OCI-LY3 (cell line): ENCODE measurements at regions not wholly inside any gene's neighbourhood (a gene's known extent, or its start where the extent isn't known, plus 50 kb on each side); places are given as distances from the start of the nearest gene placed in this dataset.
A peak's percentile ranks its signal among the peaks of the same experiment; 100 is the strongest.

Experiments used
- H2AFZ ChIP-seq: fragments of 200-600, 300-600 bp; shearing (Covaris generic); 2 replicates; pipeline ENCODE4 v1.6.0; 2014; ENCODE audit warnings: antibody characterized with exemption, low read depth, low read length
- H3K27ac ChIP-seq: fragments of 200-600, 300-600 bp; sonication (generic); 2 replicates; pipeline ENCODE4 v1.5.1; 2014; ENCODE audit warnings: mild to moderate bottlenecking, low read length, moderate library complexity, mixed read lengths
- H3K27me3 ChIP-seq: fragments of 200-600, 300-600 bp; sonication (generic); 2 replicates; pipeline ENCODE4 v1.6.1; 2014; ENCODE audit warnings: low read depth, low read length, mixed read lengths
- H3K36me3 ChIP-seq: fragments of 200-600, 300-600 bp; sonication (generic); replicated peaks from 2 replicates; pipeline ENCODE3; 2014; ENCODE audit warnings: low read depth, low read length, mixed read lengths
- H3K4me1 ChIP-seq: fragments of 300-600, 200-600 bp; sonication (generic); 2 replicates; pipeline ENCODE4 v1.6.1; 2014; ENCODE audit warnings: low read length, mixed read lengths
- H3K4me2 ChIP-seq: fragments of 200-600, 300-600 bp; sonication (generic); 2 replicates; pipeline ENCODE4 v1.6.1; 2014; ENCODE audit warnings: low read length, mixed read lengths
- H3K4me3 ChIP-seq: fragments of 300-600, 200-600 bp; sonication (generic); 2 replicates; pipeline ENCODE4 v1.5.1; 2014; ENCODE audit warnings: antibody characterized with exemption, mild to moderate bottlenecking, low read length, moderate library complexity
- H3K79me2 ChIP-seq: fragments of 300-600, 200-600 bp; shearing (Covaris generic); 2 replicates; pipeline ENCODE4 v1.6.1; 2014; ENCODE audit warnings: mild to moderate bottlenecking, low read length, mixed read lengths
- H3K9ac ChIP-seq: fragments of 300-600, 200-600 bp; shearing (Covaris generic); 2 replicates; pipeline ENCODE4 v1.6.0; 2014; ENCODE audit warnings: mild to moderate bottlenecking, low read length, moderate library complexity
- H3K9me3 ChIP-seq: fragments of 200-600, 300-600 bp; shearing (Covaris generic); 2 replicates; pipeline ENCODE4 v1.6.1; 2014; ENCODE audit warnings: low read length, mixed read lengths; ENCODE audit not compliant: insufficient read depth
- H4K20me1 ChIP-seq: fragments of 200-600, 300-600 bp; sonication (generic); 2 replicates; pipeline ENCODE4 v1.6.1; 2016; ENCODE audit warnings: low read length, mixed read lengths; ENCODE audit not compliant: insufficient read depth
- EZH2phosphoT487 ChIP-seq: fragments of 200-600 bp; shearing (Covaris generic); IDR thresholded peaks from 2 replicates; pipeline ENCODE4 v1.6.1; 2018; ENCODE audit warnings: antibody characterized with exemption, mixed run types, low read depth
- TF ChIP-seq, protein P1 (sequence below): fragments of 200-600, 300-600 bp; sonication (generic); IDR thresholded peaks from 2 replicates; pipeline ENCODE4 v1.5.1; 2014; ENCODE audit warnings: antibody characterized with exemption, low read length, low read depth

DNA sequence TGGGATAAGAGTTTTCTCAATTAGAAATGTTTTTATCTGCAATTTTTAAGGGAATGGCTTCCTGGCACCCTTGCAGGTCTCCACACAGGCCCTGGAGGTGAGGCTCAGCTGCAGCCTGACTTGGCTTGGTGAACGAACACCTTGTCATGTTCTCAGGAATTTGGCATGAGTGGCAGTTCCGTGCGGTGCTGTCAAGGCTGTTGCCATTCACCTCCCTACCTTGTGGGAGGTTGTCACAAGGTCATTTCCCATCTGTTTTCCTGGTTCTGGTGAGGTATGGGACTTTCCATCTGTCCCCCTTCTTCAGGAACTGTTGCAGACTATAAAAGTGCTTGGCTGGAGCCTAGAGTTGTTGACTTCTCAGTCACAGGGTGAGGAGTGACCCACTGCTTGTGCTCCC lies 82.9 kb downstream of the ELOVL4 start:
- Histone ChIP-seq H3K4me2 (no peak overlapping the region), H3K36me3 (no peaks in the 10 kb centered on the region), H3K9ac (no peak overlapping the region), H3K4me3 (no peak overlapping the region), H2AFZ (no peak overlapping the region), H4K20me1 (no peaks in the 10 kb centered on the region), H3K27ac (no peak overlapping the region), H3K27me3 (no peaks in the 10 kb centered on the region), H3K79me2 (no peaks in the 10 kb centered on the region), H3K9me3 (no peaks in the 10 kb centered on the region), H3K4me1 (peaks cover 15% of the 10 kb centered on the region)
- no peak for TF ChIP-seq EZH2phosphoT487
- TF ChIP-seq, protein P1, sequence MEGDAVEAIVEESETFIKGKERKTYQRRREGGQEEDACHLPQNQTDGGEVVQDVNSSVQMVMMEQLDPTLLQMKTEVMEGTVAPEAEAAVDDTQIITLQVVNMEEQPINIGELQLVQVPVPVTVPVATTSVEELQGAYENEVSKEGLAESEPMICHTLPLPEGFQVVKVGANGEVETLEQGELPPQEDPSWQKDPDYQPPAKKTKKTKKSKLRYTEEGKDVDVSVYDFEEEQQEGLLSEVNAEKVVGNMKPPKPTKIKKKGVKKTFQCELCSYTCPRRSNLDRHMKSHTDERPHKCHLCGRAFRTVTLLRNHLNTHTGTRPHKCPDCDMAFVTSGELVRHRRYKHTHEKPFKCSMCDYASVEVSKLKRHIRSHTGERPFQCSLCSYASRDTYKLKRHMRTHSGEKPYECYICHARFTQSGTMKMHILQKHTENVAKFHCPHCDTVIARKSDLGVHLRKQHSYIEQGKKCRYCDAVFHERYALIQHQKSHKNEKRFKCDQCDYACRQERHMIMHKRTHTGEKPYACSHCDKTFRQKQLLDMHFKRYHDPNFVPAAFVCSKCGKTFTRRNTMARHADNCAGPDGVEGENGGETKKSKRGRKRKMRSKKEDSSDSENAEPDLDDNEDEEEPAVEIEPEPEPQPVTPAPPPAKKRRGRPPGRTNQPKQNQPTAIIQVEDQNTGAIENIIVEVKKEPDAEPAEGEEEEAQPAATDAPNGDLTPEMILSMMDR, result no peak

DNA sequence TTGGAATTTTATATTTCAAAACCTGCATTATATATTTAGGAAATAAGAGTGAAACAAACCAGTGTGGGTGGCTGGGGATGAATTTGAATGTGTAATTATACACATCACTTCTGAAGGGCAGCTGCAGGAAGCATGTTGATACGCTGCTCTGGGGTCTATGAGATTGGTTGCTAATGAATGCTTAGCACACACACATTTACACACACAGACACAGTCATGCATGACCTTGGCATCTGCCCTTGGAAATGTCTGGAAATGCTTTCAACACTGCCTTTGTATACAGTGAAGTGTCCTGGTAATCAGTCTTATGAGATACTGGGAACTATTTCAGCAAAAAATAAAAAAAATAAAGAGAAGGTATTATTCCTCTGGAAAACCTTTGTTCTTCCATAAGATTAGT lies 83.4 kb downstream of the ELOVL4 start:
- H3K27me3 ChIP-seq, result no peaks in the 10 kb centered on the region
- H3K79me2 ChIP-seq, result no peaks in the 10 kb centered on the region
- H4K20me1 ChIP-seq, result no peaks in the 10 kb centered on the region
- H3K4me2 ChIP-seq, result no peak overlapping the region
- H3K9ac ChIP-seq, result no peak overlapping the region
- H3K27ac ChIP-seq, result no peak overlapping the region
- TF ChIP-seq, protein P1, result no peak
- TF ChIP-seq EZH2phosphoT487, result no peak
- H3K9me3 ChIP-seq, result no peaks in the 10 kb centered on the region
- peaks cover 11% of the 10 kb centered on the region for H3K4me1 ChIP-seq
- H3K36me3 ChIP-seq, result no peaks in the 10 kb centered on the region
- no peak overlapping the region for H3K4me3 ChIP-seq
- no peak overlapping the region for H2AFZ ChIP-seq

DNA sequence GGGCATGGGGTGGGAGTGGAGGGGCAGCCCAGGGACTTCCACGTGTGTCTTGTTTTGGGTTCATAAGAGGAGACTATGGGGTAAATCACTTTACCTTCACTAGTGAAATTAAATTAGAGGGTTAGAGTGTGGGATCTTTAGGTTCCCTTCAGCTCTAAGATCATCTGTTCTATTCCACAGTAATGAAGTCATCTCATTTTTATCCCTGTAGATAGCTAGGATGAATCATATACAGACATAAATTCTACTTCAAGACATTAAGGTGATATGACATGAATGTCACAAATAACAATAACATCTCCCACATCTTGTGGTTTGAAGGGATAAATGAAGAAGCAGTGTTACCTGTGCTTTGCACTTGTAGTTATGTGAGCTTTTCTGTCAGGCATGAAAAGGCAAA lies 83.8 kb downstream of the ELOVL4 start:
- Histone ChIP-seq H3K36me3 (no peaks in the 10 kb centered on the region), H3K4me1 (peaks cover 7% of the 10 kb centered on the region), H3K79me2 (no peaks in the 10 kb centered on the region), H4K20me1 (no peaks in the 10 kb centered on the region), H3K27ac (no peak overlapping the region), H3K9me3 (no peaks in the 10 kb centered on the region), H2AFZ (no peak overlapping the region), H3K4me3 (no peak overlapping the region), H3K4me2 (no peak overlapping the region), H3K9ac (no peak overlapping the region), H3K27me3 (no peaks in the 10 kb centered on the region)
- no peak for TF ChIP-seq EZH2phosphoT487
- TF ChIP-seq, protein P1, result no peak

DNA sequence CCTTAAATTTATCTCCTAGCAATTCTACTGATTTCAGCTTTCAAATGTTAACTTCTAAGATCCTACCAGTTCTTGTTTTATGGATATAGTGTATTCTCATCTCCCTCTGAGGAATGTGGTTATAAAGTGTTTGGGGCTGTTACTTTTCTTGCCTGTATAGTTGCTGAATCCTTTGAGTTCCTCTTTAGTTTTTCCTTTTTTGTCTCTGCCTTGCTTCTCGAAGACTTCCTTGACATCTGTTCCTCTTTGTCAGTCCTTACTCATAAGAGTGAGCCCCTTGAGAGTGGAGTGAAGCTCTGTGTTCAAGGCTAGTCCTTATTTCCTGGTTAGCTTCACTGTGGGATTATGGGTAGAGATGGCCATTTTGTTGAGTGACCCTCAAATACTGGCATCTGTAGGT lies 84.6 kb downstream of the ELOVL4 start:
- peak overlapping the region; percentile 65; the same call in 1 of the 2 replicates for H2AFZ ChIP-seq
- no peak overlapping the region for H3K4me3 ChIP-seq
- TF ChIP-seq EZH2phosphoT487, result no peak
- H3K9me3 ChIP-seq, result no peaks in the 10 kb centered on the region
- no peak overlapping the region for H3K4me2 ChIP-seq
- H4K20me1 ChIP-seq, result no peaks in the 10 kb centered on the region
- H3K27ac ChIP-seq, result no peak overlapping the region
- no peak overlapping the region for H3K9ac ChIP-seq
- peaks cover under 1% of the 10 kb centered on the region; the same call in 1 of the 2 replicates for H3K4me1 ChIP-seq
- no peaks in the 10 kb centered on the region for H3K27me3 ChIP-seq
- no peaks in the 10 kb centered on the region for H3K36me3 ChIP-seq
- no peaks in the 10 kb centered on the region for H3K79me2 ChIP-seq

DNA sequence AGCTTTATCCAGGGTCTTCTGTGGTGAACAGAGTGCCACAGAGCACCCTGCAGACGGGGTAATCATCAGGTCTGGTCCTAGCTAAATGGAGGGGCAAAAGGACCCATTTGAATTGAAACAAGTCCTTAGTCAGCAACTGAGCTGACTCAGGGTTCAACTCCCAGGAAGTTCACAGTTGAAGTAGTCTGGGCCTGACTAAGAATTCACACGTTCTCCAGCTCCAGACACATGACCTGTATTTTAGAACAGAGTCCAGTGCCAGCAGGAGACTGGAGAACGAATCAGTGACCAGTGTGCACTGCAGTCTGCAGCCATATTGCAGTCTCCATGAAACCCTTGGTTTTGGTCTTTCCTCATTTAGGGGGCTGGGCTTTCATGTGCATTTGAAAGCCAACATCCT lies 85.2 kb downstream of the ELOVL4 start:
- TF ChIP-seq, protein P1, result no peak
- TF ChIP-seq EZH2phosphoT487, result no peak
- Histone ChIP-seq H3K9ac (no peak overlapping the region), H3K4me3 (no peak overlapping the region), H2AFZ (0 out of 2 replicates have a peak overlapping the region, but pooled peaks have one; percentile 4), H3K36me3 (no peaks in the 10 kb centered on the region), H3K4me1 (no peaks in the 10 kb centered on the region), H3K9me3 (no peaks in the 10 kb centered on the region), H3K79me2 (no peaks in the 10 kb centered on the region), H3K27me3 (no peaks in the 10 kb centered on the region), H3K27ac (no peak overlapping the region), H3K4me2 (no peak overlapping the region), H4K20me1 (no peaks in the 10 kb centered on the region)
